HG03460 (cell line): ENCODE measurements at regions not wholly inside any gene's neighbourhood (a gene's known extent, or its start where the extent isn't known, plus 50 kb on each side); places are given as distances from the start of the nearest gene placed in this dataset.

Source experiments
- ATAC-seq: cut with Tn5 transposase; IDR thresholded peaks from one replicate; pipeline ENCODE4 v1.9.1; 2021; ENCODE audit not compliant: unreplicated experiment

- no peak for ATAC-seq
These were observed 107.1 kb upstream of the ARID2 start for GRCh38 chr12:45622210-45622937.

GRCh38 chr12:45623221-45623620 lies 106.3 kb upstream of the ARID2 start:
- ATAC-seq = no peak

GRCh38 chr12:45623940-45624339 lies 105.6 kb upstream of the ARID2 start:
- no peak for ATAC-seq

GRCh38 chr12:45626965-45627364 lies 102.5 kb upstream of the ARID2 start:
- no peak for ATAC-seq

- no peak for ATAC-seq
These were observed 102.0 kb upstream of the ARID2 start for GRCh38 chr12:45627407-45628069.

- ATAC-seq = no peak
These were observed 100.2 kb upstream of the ARID2 start for GRCh38 chr12:45629292-45629691.

- ATAC-seq = no peak
These were observed 95.8 kb upstream of the ARID2 start for GRCh38 chr12:45633733-45634132.

- no peak for ATAC-seq
These were observed 95.1 kb upstream of the ARID2 start for GRCh38 chr12:45634273-45634917.

- no peak for ATAC-seq
These were observed 92.3 kb upstream of the ARID2 start for GRCh38 chr12:45637242-45637641.

GRCh38 chr12:45637706-45638105 lies 91.8 kb upstream of the ARID2 start:
- no peak for ATAC-seq

GRCh38 chr12:45638386-45638785 lies 91.1 kb upstream of the ARID2 start:
- no peak for ATAC-seq

GRCh38 chr12:45644541-45644940 lies 85.0 kb upstream of the ARID2 start:
- ATAC-seq = no peak

- no peak for ATAC-seq
These were observed 82.5 kb upstream of the ARID2 start for GRCh38 chr12:45646851-45647581.

GRCh38 chr12:45648070-45648469 lies 81.4 kb upstream of the ARID2 start:
- ATAC-seq = no peak

GRCh38 chr12:45651029-45651428 lies 78.5 kb upstream of the ARID2 start:
- no peak for ATAC-seq

GRCh38 chr12:45654002-45654665 lies 75.4 kb upstream of the ARID2 start:
- no peak for ATAC-seq

GRCh38 chr12:45655186-45655585 lies 74.3 kb upstream of the ARID2 start:
- no peak for ATAC-seq

- no peak for ATAC-seq
These were observed 73.8 kb upstream of the ARID2 start for GRCh38 chr12:45655743-45656142.

- ATAC-seq = no peak
These were observed 71.5 kb upstream of the ARID2 start for GRCh38 chr12:45658020-45658419.

- ATAC-seq = no peak
These were observed 69.2 kb upstream of the ARID2 start for GRCh38 chr12:45660330-45660729.

- no peak for ATAC-seq
These were observed 66.1 kb upstream of the ARID2 start for GRCh38 chr12:45663455-45663854.
